ENCODE measurements at regions not wholly inside any gene's neighbourhood (a gene's known extent, or its start where the extent isn't known, plus 50 kb on each side); places are given as distances from the start of the nearest gene placed in this dataset.

DNA sequence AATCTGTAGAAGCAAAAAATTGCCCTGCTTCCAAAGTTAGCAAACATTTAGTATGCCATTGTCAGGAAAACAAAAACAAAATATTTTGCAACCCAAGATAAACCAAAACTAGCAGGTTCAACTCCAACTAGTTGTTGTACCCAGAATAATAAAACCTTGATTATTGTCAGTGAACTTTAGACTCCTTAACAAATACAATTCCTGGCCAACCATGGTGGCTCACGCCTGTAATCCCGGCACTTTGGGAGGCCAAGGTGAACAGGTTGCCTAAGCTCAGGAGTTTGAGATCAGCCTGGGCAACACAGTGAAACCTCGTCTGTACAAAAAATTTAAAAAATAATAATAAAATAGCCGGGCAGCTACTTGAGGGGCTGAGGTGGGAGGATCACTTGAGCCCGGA lies 53.6 kb upstream of the EPCAM start:
- ATAC-seq (no peak), DNase-seq (no peak)
- intact Hi-C loops (cut with micrococcal nuclease): no loop called here

DNA sequence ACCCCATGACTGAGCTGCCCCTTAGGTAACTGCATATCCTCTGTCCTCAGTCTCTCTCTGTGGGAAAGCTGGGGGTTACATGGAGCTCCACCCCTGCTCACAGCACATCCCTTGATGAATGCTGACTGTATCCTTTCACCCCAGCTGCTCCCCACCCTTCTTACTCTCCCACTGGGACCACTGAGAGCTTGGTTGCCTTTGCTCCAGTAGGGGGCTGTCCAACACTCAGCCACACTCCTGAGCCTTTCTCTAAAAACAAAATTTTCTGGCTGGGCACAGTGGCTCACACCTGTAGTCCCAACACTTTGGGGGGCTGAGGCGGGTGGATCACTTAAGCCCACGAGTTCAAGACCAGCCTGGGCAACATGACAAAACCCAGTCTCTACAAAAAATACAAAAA lies 55.4 kb upstream of the EPCAM start:
- ATAC-seq: no peak
- intact Hi-C loops (cut with micrococcal nuclease): no loop called here
- no peak for DNase-seq

DNA sequence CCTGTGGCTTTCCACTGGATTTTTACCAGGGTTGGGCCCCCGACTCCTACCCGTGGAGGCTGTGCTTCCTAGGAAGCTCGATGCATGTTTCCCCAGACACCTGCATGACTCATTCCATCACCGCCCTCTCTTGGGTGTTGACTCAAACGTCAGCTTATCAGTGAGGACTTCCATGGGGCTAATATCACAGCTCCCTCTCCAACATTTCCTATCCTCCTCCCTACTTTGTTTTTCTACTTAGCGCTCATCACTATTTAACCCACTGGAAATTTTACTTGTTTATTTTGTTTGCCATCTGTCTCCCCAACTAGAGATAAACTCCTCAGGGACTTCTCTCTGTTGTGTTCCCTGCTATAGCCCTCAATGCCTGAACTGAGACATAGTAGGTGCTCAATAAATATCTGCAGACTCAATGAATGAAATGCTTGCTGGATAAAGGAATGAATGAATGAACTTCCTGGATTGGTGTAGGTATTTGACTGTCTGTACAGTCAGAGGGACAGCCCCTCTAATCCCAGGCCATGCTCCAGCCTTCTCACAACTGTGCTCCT lies 55.9 kb upstream of the EPCAM start:
- intact Hi-C loops (cut with micrococcal nuclease): no loop called here
- no peak for ATAC-seq
- DNase-seq: no peak

DNA sequence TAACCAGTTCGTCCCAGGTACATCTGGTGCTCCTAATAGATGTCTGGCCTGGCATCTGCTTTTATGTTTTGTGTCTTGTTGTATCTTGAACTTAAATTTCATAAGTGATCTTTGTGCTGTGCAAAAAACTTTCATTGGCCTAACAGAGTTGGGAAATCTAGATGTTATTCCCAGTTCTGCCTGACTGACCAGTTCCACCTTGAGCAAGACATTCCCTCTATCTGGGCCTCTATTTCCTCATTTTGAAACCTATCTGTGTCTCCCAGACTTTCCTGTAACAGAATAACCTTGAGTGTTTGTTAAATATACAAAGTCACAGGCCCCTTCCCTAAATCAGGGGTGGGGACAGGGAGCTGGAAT lies 56.6 kb upstream of the EPCAM start:
- DNase-seq (no peak), ATAC-seq (no peak)
- intact Hi-C loops (cut with micrococcal nuclease): no loop called here

DNA sequence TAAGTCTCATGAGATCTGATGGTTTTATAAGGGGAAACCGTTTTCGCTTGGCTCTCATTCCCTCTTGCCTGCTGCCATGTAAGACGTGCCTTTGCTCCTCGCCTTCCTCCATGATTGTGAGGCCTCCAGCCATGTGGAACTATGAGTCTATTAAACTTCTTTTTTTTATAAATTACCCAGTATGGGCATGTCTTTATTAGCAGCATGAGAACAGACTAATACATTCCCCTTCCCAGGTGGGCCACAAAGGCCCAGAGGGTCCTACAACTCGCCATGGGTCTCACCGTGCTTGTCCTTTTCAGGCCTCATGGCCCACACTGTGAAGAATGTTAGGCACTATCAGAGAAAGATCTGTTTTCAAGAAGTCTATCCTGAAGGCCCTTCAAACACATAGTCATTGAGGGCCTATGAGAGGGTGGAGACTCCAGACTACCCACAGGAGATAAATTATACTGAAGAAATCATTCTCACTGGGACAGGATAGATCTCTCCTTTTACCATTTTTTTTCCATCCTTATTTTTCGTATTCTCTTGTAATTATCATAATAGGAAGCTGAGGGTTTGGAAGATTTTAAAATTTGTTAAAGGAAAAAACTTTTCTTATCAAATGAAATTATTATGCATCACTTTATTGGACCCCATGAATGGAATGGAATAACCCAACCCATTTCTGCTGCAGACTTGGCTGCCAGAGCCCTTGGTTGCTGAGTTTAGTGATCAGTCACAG lies 57.2 kb upstream of the EPCAM start:
- no peak for DNase-seq
- intact Hi-C loops (cut with micrococcal nuclease): no loop called here
- no peak for ATAC-seq

DNA sequence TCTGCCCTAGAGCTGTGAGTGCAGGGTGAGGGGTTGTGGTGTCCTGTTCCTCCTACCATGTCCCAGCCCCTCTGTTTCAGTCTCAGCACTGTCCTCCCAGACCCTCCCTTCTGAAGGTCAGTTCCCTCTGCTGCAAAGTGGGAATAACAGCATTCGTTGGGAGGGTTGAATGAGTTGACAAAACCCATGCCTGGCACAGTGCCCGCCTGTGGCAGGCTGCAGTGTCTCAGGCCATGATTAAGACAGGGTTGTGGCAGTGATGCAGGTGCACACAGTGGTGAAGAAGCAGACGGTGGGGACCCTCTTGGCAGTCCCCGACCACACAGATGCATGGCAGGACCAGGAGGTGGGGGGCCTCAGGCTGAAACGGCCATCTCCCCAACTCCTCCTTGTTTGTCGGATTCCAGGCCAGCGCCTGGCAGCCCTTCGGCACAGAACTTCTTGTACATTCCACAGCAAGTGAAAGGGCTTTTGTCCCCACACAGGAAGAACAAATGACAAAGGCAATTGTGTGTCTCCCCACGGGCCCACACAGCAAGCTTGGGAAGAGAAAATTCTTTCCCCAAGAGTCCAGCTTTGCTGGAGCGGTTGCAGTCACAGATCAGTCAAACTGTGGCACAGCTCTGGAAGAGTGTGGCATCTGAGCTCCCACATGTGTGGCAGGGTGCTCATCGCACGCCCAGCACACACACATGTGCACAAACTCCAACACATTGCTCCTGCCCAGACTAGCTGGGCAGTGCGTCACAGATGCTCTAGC lies 58.1 kb upstream of the EPCAM start:
- peak; percentile 76 for ATAC-seq
- intact Hi-C loops (cut with micrococcal nuclease): no loop called here
- peak; percentile 74 for DNase-seq

DNA sequence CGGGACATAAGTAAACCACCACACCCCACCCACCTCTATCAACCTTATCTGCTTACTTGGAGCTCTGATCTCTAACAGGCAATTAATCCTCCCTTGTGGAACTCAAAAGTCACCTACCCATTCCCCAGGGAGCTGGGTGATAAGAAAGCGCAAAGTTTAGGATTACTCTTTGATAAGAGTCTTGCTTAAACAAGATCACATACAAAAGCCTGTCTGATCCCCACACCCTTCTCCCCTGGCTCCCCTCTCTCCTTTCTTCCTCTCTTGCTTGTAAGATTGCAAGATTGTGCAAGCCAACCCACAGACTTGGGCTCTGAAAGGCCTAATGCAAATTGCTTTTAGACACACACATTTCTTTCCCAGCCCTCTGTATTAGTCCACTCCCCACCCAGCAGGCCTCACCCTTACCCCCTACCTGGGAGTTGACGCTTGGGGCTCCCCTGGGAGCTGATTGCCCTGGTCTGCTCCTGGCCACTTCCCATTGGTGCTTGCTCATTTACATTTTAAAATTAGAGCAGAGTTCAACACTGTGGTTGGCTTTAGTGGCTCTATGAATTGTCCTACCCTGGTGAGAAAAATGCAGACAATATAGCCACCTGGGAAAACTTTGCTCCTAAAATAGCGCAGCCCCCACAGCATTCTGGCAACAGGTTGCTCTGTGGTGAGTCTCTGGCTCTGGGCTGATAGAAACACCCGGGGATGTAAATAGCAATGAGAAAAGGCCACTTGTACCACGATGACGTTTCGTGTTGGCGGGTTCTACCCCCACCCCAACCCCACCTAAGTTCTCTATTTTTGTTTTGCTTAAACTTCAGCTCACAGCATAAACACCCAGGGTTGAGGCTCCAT lies 58.9 kb upstream of the EPCAM start:
- no peak for DNase-seq
- intact Hi-C loops (cut with micrococcal nuclease): no loop called here
- ATAC-seq: peak; percentile 70

DNA sequence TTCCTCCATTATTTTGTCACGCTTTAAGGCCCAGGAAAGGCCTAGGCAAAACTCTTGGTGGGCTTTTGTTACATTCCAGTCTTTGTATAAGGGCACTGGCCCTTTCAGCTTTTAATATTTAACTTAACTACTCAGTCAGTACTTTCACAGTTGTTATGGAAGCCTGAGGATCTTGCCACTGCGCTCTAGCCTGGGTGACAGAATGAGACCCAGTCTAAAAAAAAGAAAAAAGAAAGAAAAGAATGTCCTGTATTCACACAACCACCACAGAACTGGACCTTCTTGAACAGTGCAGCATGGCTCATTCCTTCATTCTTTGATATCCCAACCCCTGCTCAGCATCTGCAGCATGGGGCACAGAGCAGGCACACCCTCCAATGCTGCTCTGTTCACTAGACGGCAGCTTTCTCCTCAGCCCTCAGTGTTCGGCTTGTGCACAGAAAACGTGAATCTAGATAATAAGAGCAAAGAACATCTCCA lies 59.6 kb upstream of the EPCAM start:
- ATAC-seq (no peak), DNase-seq (no peak)
- intact Hi-C loops (cut with micrococcal nuclease): no loop called here

DNA sequence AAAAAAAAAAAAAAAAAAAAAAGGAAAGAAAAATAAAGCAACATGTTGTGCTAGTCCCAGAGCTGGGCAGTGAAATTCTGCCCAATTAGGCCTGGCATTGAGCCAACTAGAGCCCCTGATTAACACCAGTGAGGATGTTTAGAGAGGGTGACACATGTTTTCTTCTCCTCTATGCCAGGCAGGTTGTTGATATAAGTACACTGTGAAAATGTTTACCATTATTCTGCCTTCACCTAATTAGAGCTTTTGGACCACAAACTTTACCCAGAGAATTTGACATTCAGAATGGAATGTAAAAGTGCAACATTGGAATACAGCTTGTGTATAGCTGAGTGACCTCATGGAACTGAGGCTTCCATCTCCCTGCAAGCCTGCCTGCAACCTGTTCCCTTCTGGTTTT lies 62.0 kb upstream of the EPCAM start:
- no peak for ATAC-seq
- intact Hi-C loops (cut with micrococcal nuclease): no loop called here
- DNase-seq: no peak

DNA sequence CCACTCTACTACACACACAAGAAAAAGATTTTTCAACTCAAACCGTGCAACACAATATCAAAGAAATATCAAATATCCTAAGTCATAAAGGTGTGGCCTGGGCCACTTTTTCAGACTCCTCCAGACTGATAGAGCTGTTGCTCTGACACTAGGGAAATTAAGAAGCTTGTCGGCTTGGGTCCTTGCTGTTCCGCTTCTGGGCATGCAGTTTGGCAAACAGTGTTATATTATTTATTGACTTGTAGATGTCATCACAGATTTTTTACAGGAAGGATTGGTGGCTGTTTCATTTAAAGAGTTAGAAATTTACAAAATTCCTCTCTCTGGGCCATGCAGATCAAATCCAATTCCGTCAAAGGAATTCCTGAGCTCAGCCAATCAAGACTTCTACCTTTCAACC lies 64.5 kb upstream of the EPCAM start:
- intact Hi-C loops (cut with micrococcal nuclease): no loop called here
- ATAC-seq: no peak
- DNase-seq: no peak

DNA sequence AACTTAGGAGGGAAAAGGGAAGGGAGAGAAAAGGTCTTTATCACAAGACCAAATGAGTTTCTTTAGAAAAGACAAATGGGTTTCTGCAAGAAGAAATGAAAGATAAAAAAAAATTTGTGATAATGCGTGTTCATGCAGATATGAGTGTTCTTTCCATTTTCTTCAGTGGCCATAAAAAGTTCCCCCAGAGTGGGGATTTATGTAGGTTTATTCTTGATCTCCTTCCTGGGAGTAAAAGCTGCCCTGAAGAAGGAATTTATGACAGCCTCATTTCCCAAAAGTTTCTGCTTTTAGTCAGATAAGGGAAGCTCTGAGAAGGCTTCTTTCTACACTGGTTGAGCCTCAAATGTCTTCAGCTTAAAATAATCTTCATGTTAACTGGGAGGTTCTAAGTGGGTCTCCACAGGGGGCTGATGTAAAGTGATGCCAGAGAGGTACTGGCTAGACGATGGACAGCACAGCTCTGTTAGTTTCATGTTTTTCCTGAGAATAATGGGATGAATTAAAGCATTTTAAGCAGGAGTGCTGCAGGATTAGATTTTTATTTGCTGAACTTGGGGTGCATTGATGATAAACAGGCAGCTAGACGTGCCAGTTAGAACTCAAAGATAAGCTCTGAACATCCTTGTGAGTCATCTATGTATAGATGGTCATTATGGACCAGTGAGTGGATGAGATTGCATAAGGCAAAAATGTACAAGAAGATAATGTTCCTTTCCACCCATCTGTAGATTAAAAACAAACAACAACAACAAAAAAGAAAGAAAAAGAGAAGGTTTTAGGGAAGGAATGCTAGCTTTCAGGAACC lies 65.6 kb upstream of the EPCAM start:
- ATAC-seq (no peak), DNase-seq (no peak)
- intact Hi-C loops (cut with micrococcal nuclease): no loop called here

DNA sequence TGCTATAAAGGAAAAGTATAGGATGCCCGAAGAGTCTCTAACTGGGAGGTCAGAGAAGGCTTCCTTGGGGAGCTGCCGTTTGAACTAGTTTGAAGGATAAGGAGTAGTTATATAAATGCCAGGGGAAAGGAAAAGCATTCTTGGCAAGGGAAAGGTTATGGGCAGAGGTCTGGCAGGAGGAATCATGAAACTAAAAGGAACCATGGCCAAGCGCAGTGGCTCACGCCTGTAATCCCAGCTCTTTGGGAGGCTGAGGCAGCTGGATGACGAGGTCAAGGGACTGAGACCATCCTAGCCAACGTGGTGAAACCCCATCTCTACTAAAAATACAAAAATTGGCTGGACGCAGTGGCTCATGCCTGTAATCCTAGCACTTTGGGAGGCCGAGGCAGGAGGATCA lies 66.8 kb upstream of the EPCAM start:
- intact Hi-C loops (cut with micrococcal nuclease): no loop called here
- no peak for DNase-seq
- no peak for ATAC-seq

DNA sequence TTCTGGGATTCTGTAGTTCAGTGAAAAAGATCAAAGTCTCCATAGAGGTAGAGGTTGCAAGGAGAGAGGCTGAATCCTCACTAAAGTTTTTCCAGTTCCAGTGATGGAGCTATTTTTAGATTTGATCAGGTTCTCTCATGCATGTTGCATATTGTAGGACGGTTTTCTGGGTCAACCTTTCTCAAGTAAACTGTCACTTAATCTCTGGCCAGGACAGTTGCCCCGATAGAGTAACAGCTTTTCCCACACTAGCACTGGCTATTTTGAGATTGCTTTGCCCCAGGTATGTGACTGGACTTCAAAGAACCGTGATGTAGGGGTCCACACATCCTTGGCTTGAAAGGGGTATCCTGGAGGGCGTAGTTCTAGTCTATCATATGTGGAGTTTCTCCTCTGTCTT lies 67.4 kb upstream of the EPCAM start:
- no peak for ATAC-seq
- DNase-seq: no peak
- intact Hi-C loops (cut with micrococcal nuclease): no loop called here

DNA sequence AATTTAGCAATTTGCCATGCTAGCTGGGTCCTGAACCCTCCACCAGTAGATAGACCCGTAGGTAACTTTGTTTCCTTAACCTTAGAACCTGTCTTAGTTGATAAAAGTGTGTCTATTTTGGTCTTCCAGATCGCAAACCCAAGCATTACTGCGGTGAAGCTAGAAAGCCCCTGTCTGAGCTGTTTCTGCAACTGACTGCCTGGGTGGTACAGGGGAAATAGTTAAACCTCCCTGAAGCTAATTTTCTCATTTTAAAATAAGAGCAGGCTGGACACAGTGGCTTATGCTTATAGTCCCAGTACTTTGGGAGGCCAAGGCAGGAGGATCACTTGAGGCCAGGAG lies 67.9 kb upstream of the EPCAM start:
- no peak for DNase-seq
- intact Hi-C loops (cut with micrococcal nuclease): no loop called here
- ATAC-seq: no peak

DNA sequence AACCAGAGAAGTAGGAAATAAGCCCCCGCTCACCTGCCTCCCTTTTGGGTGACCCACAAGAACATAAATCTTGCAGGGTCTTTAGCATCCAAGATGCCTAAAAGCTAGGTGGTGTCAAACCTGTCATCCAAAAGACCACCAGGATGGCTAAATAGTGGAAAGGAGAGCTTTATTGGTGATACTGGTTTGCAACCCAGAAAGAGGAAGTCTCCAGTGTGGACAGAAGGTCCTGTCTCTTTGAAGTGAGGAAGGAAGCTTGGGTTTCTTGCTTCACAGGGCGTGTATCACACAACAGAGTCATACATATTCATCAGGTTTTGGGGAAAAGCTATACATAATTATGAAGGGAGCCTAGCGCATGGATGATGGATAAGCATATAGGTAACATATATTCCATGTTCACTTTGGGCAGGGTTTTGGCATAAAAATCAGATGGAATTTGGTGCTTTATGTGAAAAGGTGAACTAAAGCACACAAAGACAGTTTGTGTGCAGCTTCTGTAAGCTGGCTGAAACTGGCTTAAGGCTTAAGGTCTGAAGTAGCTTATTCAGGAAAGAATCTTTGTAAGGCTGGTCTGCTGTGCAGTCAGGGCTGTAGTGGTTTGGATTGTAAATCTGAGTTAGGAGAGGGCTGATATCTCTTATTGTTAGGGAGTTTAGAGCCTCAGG lies 68.4 kb upstream of the EPCAM start:
- DNase-seq: no peak
- ATAC-seq: peak; percentile 50

DNA sequence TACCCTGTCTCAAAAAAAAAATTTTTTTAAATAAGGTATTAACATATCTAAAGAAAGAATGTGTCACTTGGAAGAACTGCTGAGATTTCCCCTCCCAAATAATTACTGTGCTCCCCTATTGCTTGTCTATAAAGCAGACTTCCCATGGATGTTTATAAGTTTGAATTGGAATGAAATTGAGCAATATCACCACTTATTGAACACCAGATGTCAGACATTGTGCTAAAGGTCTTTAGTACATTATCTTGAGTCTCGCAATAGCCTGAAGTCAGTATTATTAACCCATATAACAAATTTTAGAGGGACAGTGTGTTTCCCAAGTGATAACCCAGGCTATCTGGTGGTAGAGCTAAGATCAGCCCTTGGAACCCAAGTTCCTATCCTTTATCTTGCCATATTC lies 69.0 kb upstream of the EPCAM start:
- DNase-seq (no peak), ATAC-seq (no peak)
- intact Hi-C loops (cut with micrococcal nuclease): no loop called here

More for the DNA sequence above, 68.4 kb upstream of the EPCAM start:
- intact Hi-C loops (cut with micrococcal nuclease): no loop called here

DNA sequence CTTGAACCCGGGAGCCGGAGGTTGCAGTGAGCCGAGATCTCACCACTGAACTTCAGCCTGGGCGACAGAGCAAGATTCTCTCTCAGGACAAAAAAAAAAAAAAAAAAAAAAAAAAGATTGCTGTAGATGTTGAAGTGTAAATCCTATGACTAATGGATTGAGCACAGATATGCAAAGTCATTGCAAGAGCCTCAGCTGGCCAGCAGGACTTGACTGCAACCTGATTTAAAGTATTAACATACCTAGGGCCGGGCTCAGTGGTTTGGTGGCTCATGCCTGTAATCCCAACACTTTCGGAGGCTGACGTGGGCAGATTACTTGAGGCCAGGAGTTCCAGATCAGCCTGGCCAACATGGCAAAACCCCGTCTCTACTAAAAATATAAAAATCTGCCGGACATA lies 69.6 kb upstream of the EPCAM start:
- ATAC-seq (no peak), DNase-seq (no peak)
- intact Hi-C loops (cut with micrococcal nuclease): no loop called here

DNA sequence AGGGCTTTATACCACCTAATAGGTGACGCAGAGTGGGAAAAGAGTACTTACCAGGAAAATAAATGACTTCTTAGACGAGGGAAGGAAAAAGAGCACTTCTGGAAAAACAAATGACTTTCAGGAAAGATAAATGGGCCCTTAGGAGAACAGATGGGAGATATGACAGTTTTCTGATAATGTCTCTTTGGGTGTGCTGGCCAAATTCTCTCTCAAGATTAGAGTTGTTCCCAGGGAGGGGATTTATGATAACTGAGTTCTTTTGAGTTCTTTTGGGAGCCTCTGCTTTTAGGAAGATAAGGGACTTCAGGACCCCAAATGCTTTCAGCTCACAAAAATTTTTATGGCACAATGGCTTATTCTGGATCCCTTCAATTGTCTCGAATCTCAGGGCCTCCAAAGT lies 70.3 kb upstream of the EPCAM start:
- no peak for DNase-seq

More for the DNA sequence above, 70.3 kb upstream of the EPCAM start:
- intact Hi-C loops (cut with micrococcal nuclease): no loop called here
- no peak for ATAC-seq

Measured in left ventricle myocardium superior (tissue), 1 donor.